Fibroblast of lung (primary cell): ENCODE measurements at regions not wholly inside any gene's neighbourhood (a gene's known extent, or its start where the extent isn't known, plus 50 kb on each side); places are given as distances from the start of the nearest gene placed in this dataset.

Experiments
- EZH2 ChIP-seq: IDR thresholded peaks from 2 replicates; pipeline ENCODE4 v1.5.1; 2012; ENCODE audit warnings: low read length, control low read depth, mild to moderate bottlenecking; ENCODE audit errors: missing control alignments
- TF ChIP-seq, protein P1 (sequence below), 2 donors: IDR thresholded peaks in 1 of 2; conservative IDR thresholded peaks in 1 of 2; 1 replicate in 1 of 2; 2 replicates in 1 of 2; pipeline ENCODE4 v1.5.1; 2011 to 2012; ENCODE audit warnings: low read length in 2 of 2, control low read depth in 1 of 2, inconsistent platforms in 1 of 2, low read depth in 1 of 2, mild to moderate bottlenecking in 1 of 2

DNA sequence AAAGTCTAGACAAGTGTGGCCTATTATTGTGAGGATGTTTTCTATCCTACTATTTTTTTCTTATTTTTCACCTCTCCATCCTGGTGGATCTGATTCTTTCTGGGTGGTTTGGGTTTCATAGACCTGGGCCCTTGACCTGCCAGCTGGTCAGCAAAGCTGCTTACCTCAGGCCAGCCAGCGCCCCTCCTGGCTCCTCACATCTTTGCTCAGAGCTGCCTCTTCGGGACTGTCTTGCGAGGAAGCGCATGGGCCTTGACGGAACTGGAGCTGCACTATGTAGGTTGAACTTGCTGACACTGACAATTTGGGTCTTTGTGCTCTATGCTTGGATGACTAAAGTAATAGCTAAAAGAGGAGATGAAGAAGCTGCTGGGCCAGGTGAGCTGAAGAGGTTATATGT is 138.5 kb upstream of the SYT6 start:
- TF ChIP-seq, protein P1, sequence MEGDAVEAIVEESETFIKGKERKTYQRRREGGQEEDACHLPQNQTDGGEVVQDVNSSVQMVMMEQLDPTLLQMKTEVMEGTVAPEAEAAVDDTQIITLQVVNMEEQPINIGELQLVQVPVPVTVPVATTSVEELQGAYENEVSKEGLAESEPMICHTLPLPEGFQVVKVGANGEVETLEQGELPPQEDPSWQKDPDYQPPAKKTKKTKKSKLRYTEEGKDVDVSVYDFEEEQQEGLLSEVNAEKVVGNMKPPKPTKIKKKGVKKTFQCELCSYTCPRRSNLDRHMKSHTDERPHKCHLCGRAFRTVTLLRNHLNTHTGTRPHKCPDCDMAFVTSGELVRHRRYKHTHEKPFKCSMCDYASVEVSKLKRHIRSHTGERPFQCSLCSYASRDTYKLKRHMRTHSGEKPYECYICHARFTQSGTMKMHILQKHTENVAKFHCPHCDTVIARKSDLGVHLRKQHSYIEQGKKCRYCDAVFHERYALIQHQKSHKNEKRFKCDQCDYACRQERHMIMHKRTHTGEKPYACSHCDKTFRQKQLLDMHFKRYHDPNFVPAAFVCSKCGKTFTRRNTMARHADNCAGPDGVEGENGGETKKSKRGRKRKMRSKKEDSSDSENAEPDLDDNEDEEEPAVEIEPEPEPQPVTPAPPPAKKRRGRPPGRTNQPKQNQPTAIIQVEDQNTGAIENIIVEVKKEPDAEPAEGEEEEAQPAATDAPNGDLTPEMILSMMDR (conservative IDR thresholded peaks at IDR 0.05 in 1 of 2, IDR thresholded peaks at IDR 0.05 in 1 of 2; ENCODE audit: low read depth in 1 of 2, low read length in 2 of 2), result no peak
- no peak for TF ChIP-seq EZH2
